Esophagus squamous epithelium (tissue), 5 donors: ENCODE measurements at regions not wholly inside any gene's neighbourhood (a gene's known extent, or its start where the extent isn't known, plus 50 kb on each side); places are given as distances from the start of the nearest gene placed in this dataset.
"Not testable (repeated sequence)": the region's sequence is repeated elsewhere in the genome, so short reads cannot be mapped to it uniquely, and the experiment has no call there.

Source experiments
- DNase-seq: peaks from one replicate; lab custom pipeline; 2025; lab: John Stamatoyannopoulos, UW
- H3K27ac ChIP-seq, 4 donors: fragments of 200-600 bp; sonication (generic); one replicate each; pipeline ENCODE4 v1.5.1; 2016 to 2019; ENCODE audit warnings: mild to moderate bottlenecking in 1 of 4
- H3K27me3 ChIP-seq, 4 donors: fragments of 200-600 bp; sonication (generic); 1 replicate in 3 of 4; 2 replicates in 1 of 4; pipeline versions ENCODE4 v1.5.1 to v1.6.0; 2017 to 2021; ENCODE audit warnings: antibody characterized with exemption in 1 of 4
- H3K36me3 ChIP-seq, 3 donors: fragments of 200-600 bp; sonication (generic); one replicate each; pipeline ENCODE4 v1.5.1; 2016 to 2019
- H3K4me1 ChIP-seq, 3 donors: fragments of 200-600 bp; sonication (generic); one replicate each; pipeline ENCODE4 v1.5.1; 2017 to 2019
- H3K4me3 ChIP-seq, 4 donors: fragments of 200-600 bp; sonication (generic); 1 replicate in 3 of 4; 2 replicates in 1 of 4; pipeline ENCODE4 v1.5.1; 2016 to 2019; ENCODE audit warnings: mild to moderate bottlenecking in 2 of 4, moderate library complexity in 1 of 4
- H3K9me3 ChIP-seq, 3 donors: fragments of 200-600 bp; sonication (generic); one replicate each; pipeline ENCODE4 v1.5.1; 2016 to 2019
- CTCF ChIP-seq, 6 experiments: fragments of 450-650 bp in 4 of 6; fragments of 200-600 bp in 2 of 6; sonication (generic) in 2 of 6; IDR thresholded peaks; one replicate each; pipeline ENCODE4 v1.5.1; 2016 to 2019; ENCODE audit warnings: antibody characterized with exemption in 6 of 6, mild to moderate bottlenecking in 4 of 6, moderate library complexity in 4 of 6
- POLR2A ChIP-seq, 4 donors: fragments of 450-650 bp; IDR thresholded peaks; one replicate each; pipeline ENCODE4 v1.6.1; 2017; ENCODE audit warnings: antibody characterized with exemption in 4 of 4, mild to moderate bottlenecking in 4 of 4, moderate library complexity in 3 of 4
- WGBS, 2 donors: methylation state at CpG; one replicate each; pipeline ENCODE4 v1.1.5; 2018; 5-methylcytosine and 5-hydroxymethylcytosine counted together
- intact Hi-C: fragments of 100-400 bp; cut with DNase I; formaldehyde crosslinking; loops from one replicate; pipeline ENCODE4 v1.15.0; 2022
- donor health status: DM: yes; HTN: yes; CAD: no.

DNA sequence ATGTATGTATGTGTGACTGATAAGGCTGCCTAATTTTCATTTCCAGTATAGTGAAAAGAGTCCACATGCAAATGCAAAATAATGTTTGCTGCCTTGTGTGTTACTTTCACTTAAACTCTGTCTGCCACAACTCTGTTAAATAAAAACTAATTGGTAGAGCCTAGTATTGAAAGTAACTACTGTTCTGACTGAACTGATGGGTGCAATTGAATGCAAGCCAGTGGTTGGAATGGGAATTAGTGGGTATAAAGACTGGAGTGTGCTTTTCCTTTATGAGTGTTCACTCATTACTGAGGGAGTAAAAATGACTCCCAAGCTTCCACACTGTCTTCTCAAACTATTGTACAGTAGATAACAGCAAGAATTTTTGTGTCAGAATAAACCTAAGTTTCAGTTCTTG is 571.0 kb downstream of the TMTC2 start:
- TF ChIP-seq CTCF (IDR thresholded peaks at IDR 0.05) (no peak), POLR2A (IDR thresholded peaks at IDR 0.05) (no peak)
- Histone ChIP-seq H3K4me3 (no peak overlapping the region), H3K9me3 (no peaks in the 10 kb centered on the region), H3K36me3 (no peaks in the 10 kb centered on the region), H3K27me3 (no peaks in the 10 kb centered on the region), H3K27ac (no peak overlapping the region), H3K4me1 (no peaks in the 10 kb centered on the region)
- no peak for DNase-seq
- intact Hi-C loops, result no loop called here

DNA sequence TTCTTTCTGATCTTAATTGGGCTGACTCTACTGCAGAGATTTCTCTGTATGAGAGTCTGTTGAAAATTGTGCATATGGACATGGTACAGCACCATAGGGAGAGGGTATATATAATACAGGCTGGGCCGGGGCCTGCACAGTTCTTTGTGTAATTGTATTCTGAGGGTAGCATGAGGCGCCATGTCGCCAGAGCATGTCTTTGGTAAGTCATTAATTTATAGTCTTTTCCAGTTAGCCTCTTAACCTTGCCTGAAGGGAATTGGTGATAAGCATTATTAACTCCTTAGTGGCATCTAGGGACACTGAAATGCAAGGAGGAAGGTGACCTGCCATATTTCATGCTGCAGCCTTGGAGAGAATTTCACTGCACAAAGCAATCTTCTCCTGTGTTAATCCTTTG is 569.9 kb downstream of the TMTC2 start:
- DNase-seq, result no peak
- Histone ChIP-seq H3K9me3 (no peaks in the 10 kb centered on the region), H3K36me3 (no peaks in the 10 kb centered on the region), H3K4me3 (no peak overlapping the region), H3K27me3 (no peaks in the 10 kb centered on the region), H3K4me1 (no peaks in the 10 kb centered on the region), H3K27ac (no peak overlapping the region)
- no peak for TF ChIP-seq POLR2A (IDR thresholded peaks at IDR 0.05)
- TF ChIP-seq CTCF (IDR thresholded peaks at IDR 0.05), result no peak
- intact Hi-C loops, result no loop called here
- 91 to 93% methylated on average over 3 of the region's 3 CpGs for WGBS, 2 donors

GRCh38 chr12:83250866-83251265 is 564.2 kb downstream of the TMTC2 start:
- WGBS, 2 donors, result 77 to 86% methylated on average over 1 of the region's 1 CpG
- H3K9me3 ChIP-seq, result no peaks in the 10 kb centered on the region
- DNase-seq, result no peak
- intact Hi-C loops, result no loop called here
- H3K27ac ChIP-seq, result no peak overlapping the region
- H3K4me3 ChIP-seq, result no peak overlapping the region
- no peaks in the 10 kb centered on the region for H3K4me1 ChIP-seq
- no peaks in the 10 kb centered on the region for H3K36me3 ChIP-seq
- no peak for TF ChIP-seq CTCF (IDR thresholded peaks at IDR 0.05)
- no peak for TF ChIP-seq POLR2A (IDR thresholded peaks at IDR 0.05)
- no peaks in the 10 kb centered on the region for H3K27me3 ChIP-seq

DNA sequence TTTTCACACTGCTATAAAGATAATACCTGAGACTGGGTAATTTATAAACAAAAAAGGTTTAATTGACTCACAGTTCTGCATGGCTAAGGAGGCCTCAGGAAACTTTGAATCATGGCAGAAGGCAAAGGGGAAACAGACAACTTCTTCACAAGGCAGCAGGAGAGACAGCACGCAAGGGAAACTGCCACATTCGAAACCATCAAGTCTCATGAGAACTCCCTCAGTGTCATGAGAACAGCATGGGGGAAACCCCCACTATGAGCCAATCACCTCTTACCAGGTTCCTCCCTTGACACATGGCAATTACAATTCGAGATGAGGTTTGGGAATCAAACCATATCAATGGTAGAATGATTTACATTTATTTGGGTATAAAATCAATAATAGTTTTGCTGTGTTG is 558.5 kb downstream of the TMTC2 start:
- no peaks in the 10 kb centered on the region for H3K9me3 ChIP-seq
- DNase-seq, result no peak
- no peak for TF ChIP-seq POLR2A (IDR thresholded peaks at IDR 0.05)
- TF ChIP-seq CTCF (IDR thresholded peaks at IDR 0.05), result no peak
- no peaks in the 10 kb centered on the region for H3K27me3 ChIP-seq
- WGBS, 2 donors, result 73 to 87% methylated on average over 3 of the region's 3 CpGs
- no peak overlapping the region for H3K4me3 ChIP-seq
- H3K27ac ChIP-seq, result no peak overlapping the region
- H3K36me3 ChIP-seq, result no peaks in the 10 kb centered on the region
- intact Hi-C loops, result no loop called here
- H3K4me1 ChIP-seq, result no peaks in the 10 kb centered on the region

DNA sequence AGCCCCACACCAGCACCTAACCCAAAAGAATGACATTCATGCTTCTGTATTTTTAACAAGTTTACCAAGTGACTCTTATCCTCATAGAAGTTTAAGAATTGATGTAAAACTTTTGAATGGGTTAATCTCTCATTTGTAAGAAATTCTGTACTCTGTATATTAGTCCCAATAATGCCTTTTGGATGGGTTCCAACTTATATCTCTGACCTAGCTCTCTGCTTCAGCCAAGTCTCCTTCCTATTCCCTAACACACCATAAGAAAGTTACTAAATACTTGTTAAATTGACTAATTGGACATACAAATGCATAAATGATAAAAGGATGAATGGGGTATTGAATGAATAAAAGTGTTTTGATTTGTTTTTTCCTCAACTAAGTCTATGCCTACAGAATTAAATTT is 557.3 kb downstream of the TMTC2 start:
- H3K4me3 ChIP-seq, result no peak overlapping the region
- no peaks in the 10 kb centered on the region for H3K4me1 ChIP-seq
- H3K36me3 ChIP-seq, result no peaks in the 10 kb centered on the region
- no peak for DNase-seq
- H3K9me3 ChIP-seq, result no peaks in the 10 kb centered on the region
- no peaks in the 10 kb centered on the region for H3K27me3 ChIP-seq
- intact Hi-C loops, result no loop called here
- no peak overlapping the region for H3K27ac ChIP-seq
- TF ChIP-seq CTCF (IDR thresholded peaks at IDR 0.05), result no peak
- TF ChIP-seq POLR2A (IDR thresholded peaks at IDR 0.05), result no peak

DNA sequence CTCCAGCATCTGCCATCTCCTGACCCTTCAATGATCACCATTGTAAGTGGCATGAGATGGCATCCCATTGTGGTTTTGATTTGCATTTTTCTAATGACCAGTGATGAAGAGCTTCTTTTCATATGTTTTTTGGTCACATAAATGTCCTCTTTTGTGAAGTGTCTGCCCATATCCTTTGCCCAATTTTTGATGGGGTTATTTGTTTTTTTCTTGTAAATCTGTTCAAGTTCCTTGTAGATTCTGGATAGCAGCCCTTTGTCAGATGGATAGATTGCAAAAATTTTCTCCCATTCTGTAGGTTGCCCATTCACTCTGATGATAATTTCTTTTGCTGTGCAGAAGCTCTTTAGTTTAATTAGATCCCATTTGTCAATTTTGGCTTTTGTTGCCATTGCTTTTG is 547.3 kb downstream of the TMTC2 start:
- H3K4me1 ChIP-seq, intact Hi-C loops, H3K4me3 ChIP-seq, DNase-seq, H3K27ac ChIP-seq, H3K27me3 ChIP-seq, H3K9me3 ChIP-seq, H3K36me3 ChIP-seq: not testable (repeated sequence)

DNA sequence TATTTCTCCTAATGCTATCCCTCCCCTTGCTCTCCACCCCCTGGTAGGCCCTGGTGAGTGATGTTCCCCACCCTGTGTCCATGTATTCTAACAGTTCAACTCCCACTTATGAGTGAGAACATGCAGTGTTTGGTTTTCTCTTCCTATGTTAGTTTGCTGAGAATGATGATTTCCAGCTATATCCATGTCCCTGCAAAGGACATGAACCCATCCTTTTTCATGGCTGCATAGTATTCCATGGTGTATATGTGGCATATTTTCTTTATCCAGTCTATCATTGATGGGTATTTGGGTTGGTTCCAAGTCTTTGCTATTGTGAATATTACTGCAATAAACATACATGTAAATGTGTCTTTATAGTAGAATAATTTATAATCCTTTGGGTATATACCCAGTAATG is 540.3 kb downstream of the TMTC2 start:
- H3K4me3 ChIP-seq, H3K27ac ChIP-seq, H3K36me3 ChIP-seq, H3K4me1 ChIP-seq, intact Hi-C loops, H3K9me3 ChIP-seq, DNase-seq, H3K27me3 ChIP-seq: not testable (repeated sequence)
